NCI-H1105 (cell line): ENCODE measurements at regions not wholly inside any gene's neighbourhood (a gene's known extent, or its start where the extent isn't known, plus 50 kb on each side); places are given as distances from the start of the nearest gene placed in this dataset.

Experiments used
- DNase-seq: peaks from one replicate; lab custom pipeline; 2025; lab: John Stamatoyannopoulos, UW

GRCh38 chr3:83513677-83514076 is 1445.1 kb upstream of the CADM2 start:
- no peak for DNase-seq

- DNase-seq, result no peak
Measured at GRCh38 chr3:83514130-83514914, 1444.5 kb upstream of the CADM2 start.

GRCh38 chr3:83515123-83515522 is 1443.7 kb upstream of the CADM2 start:
- no peak for DNase-seq

GRCh38 chr3:83523470-83524073 is 1435.2 kb upstream of the CADM2 start:
- no peak for DNase-seq

GRCh38 chr3:83524901-83525300 is 1433.9 kb upstream of the CADM2 start:
- no peak for DNase-seq

- no peak for DNase-seq
Measured at GRCh38 chr3:83559082-83559481, 1399.7 kb upstream of the CADM2 start.

GRCh38 chr3:83567935-83568334 is 1390.9 kb upstream of the CADM2 start:
- DNase-seq, result no peak

GRCh38 chr3:83581546-83581945 is 1377.2 kb upstream of the CADM2 start:
- no peak for DNase-seq

- DNase-seq, result no peak
Measured at GRCh38 chr3:83601704-83602103, 1357.1 kb upstream of the CADM2 start.

GRCh38 chr3:83622526-83622925 is 1336.3 kb upstream of the CADM2 start:
- no peak for DNase-seq

- DNase-seq, result no peak
Measured at GRCh38 chr3:83625261-83625660, 1333.5 kb upstream of the CADM2 start.

- no peak for DNase-seq
Measured at GRCh38 chr3:83628471-83628870, 1330.3 kb upstream of the CADM2 start.

GRCh38 chr3:83632526-83632925 is 1326.3 kb upstream of the CADM2 start:
- DNase-seq, result no peak

- DNase-seq, result no peak
Measured at GRCh38 chr3:83633758-83634157, 1325.0 kb upstream of the CADM2 start.

GRCh38 chr3:83649692-83650091 is 1309.1 kb upstream of the CADM2 start:
- no peak for DNase-seq

GRCh38 chr3:83655083-83655482 is 1303.7 kb upstream of the CADM2 start:
- DNase-seq, result no peak

- DNase-seq, result no peak
Measured at GRCh38 chr3:83662381-83662960, 1296.3 kb upstream of the CADM2 start.

- no peak for DNase-seq
Measured at GRCh38 chr3:83670416-83670815, 1288.4 kb upstream of the CADM2 start.

GRCh38 chr3:83683937-83684598 is 1274.7 kb upstream of the CADM2 start:
- DNase-seq, result no peak

GRCh38 chr3:83706669-83707068 is 1252.1 kb upstream of the CADM2 start:
- no peak for DNase-seq

- DNase-seq, result no peak
Measured at GRCh38 chr3:83715307-83715706, 1243.5 kb upstream of the CADM2 start.

- DNase-seq, result no peak
Measured at GRCh38 chr3:83729576-83729975, 1229.2 kb upstream of the CADM2 start.

- no peak for DNase-seq
Measured at GRCh38 chr3:83734656-83735055, 1224.1 kb upstream of the CADM2 start.
